ENCODE measurements at regions not wholly inside any gene's neighbourhood (a gene's known extent, or its start where the extent isn't known, plus 50 kb on each side); places are given as distances from the start of the nearest gene placed in this dataset.

- no peak overlapping the region for H2AFZ ChIP-seq
- no peaks in the 10 kb centered on the region for H4K20me1 ChIP-seq (ENCODE audit: insufficient read depth)
- H3K4me2 ChIP-seq, result no peak overlapping the region
- no peaks in the 10 kb centered on the region for H3K79me2 ChIP-seq (ENCODE audit: low read depth)
- intact Hi-C loops (cut with micrococcal nuclease; ENCODE audit: unreplicated experiment), result no loop called here
- POLR2A ChIA-PET (ENCODE audit: unreplicated experiment), result no interaction called here
- H3F3A ChIP-seq (ENCODE audit: insufficient read depth, low read depth), result no peaks in the 10 kb centered on the region
- H3K36me3 ChIP-seq (ENCODE audit: low read depth), result no peaks in the 10 kb centered on the region
- H3K9me3 ChIP-seq (ENCODE audit: insufficient read depth, low read depth), result no peaks in the 10 kb centered on the region
- H3K9me2 ChIP-seq (ENCODE audit: insufficient read depth), result no peaks in the 10 kb centered on the region
- H3K4me3 ChIP-seq, result no peak overlapping the region
- CTCF ChIA-PET, result no interaction called here
- H3K4me1 ChIP-seq (replicated peaks; ENCODE audit: insufficient read depth), result 0 out of 2 replicates have a peak, but pooled peaks cover 5% of the 10 kb centered on the region
- no peaks in the 10 kb centered on the region for H3K27me3 ChIP-seq (ENCODE audit: insufficient read depth, low read depth)
- TF ChIP-seq CTCF (conservative IDR thresholded peaks at IDR 0.05) (no peak), EZH2 (IDR thresholded peaks at IDR 0.05; ENCODE audit: low read depth) (no peak)
- BruUV-seq (replicated peaks), result no TSS peak
- no peak for DNase-seq
- no peak overlapping the region for H3K27ac ChIP-seq
Measured at GRCh38 chr2:128446874-128447537, 128.3 kb upstream of the HS6ST1 start.

- BruUV-seq (replicated peaks), result no TSS peak
- Histone ChIP-seq H3K36me3 (ENCODE audit: low read depth) (no peaks in the 10 kb centered on the region), H3K9me3 (ENCODE audit: insufficient read depth, low read depth) (no peaks in the 10 kb centered on the region), H3K79me2 (ENCODE audit: low read depth) (no peaks in the 10 kb centered on the region), H2AFZ (no peak overlapping the region), H3K27ac (no peak overlapping the region), H3K4me3 (no peak overlapping the region), H3K4me2 (no peak overlapping the region), H3K9me2 (ENCODE audit: insufficient read depth) (no peaks in the 10 kb centered on the region), H3K27me3 (ENCODE audit: insufficient read depth, low read depth) (no peaks in the 10 kb centered on the region), H3K4me1 (replicated peaks; ENCODE audit: insufficient read depth) (0 out of 2 replicates have a peak, but pooled peaks cover under 1% of the 10 kb centered on the region), H3F3A (ENCODE audit: insufficient read depth, low read depth) (no peaks in the 10 kb centered on the region), H4K20me1 (ENCODE audit: insufficient read depth) (no peaks in the 10 kb centered on the region)
- no peak for DNase-seq
- ChIA-PET CTCF (no interaction called here), POLR2A (ENCODE audit: unreplicated experiment) (no interaction called here)
- intact Hi-C loops (cut with micrococcal nuclease; ENCODE audit: unreplicated experiment), result no loop called here
- no peak for TF ChIP-seq EZH2 (IDR thresholded peaks at IDR 0.05; ENCODE audit: low read depth)
- TF ChIP-seq CTCF (conservative IDR thresholded peaks at IDR 0.05), result no peak
Measured at GRCh38 chr2:128447538-128447995, 128.9 kb upstream of the HS6ST1 start.

- no peaks in the 10 kb centered on the region for H4K20me1 ChIP-seq (ENCODE audit: insufficient read depth)
- H3K4me1 ChIP-seq (replicated peaks; ENCODE audit: insufficient read depth), result no peaks in the 10 kb centered on the region
- POLR2A ChIA-PET (ENCODE audit: unreplicated experiment), result no interaction called here
- H3K4me2 ChIP-seq, result no peak overlapping the region
- no peaks in the 10 kb centered on the region for H3K36me3 ChIP-seq (ENCODE audit: low read depth)
- DNase-seq, result no peak
- no peaks in the 10 kb centered on the region for H3K9me2 ChIP-seq (ENCODE audit: insufficient read depth)
- H3K27ac ChIP-seq, result no peak overlapping the region
- H3K79me2 ChIP-seq (ENCODE audit: low read depth), result no peaks in the 10 kb centered on the region
- H2AFZ ChIP-seq, result no peak overlapping the region
- TF ChIP-seq EZH2 (IDR thresholded peaks at IDR 0.05; ENCODE audit: low read depth) (no peak), CTCF (conservative IDR thresholded peaks at IDR 0.05) (no peak)
- H3K9me3 ChIP-seq (ENCODE audit: insufficient read depth, low read depth), result no peaks in the 10 kb centered on the region
- H3F3A ChIP-seq (ENCODE audit: insufficient read depth, low read depth), result no peaks in the 10 kb centered on the region
- H3K4me3 ChIP-seq, result no peak overlapping the region
- intact Hi-C loops (cut with micrococcal nuclease; ENCODE audit: unreplicated experiment), result no loop called here
- no TSS peak for BruUV-seq (replicated peaks)
- CTCF ChIA-PET, result no interaction called here
- H3K27me3 ChIP-seq (ENCODE audit: insufficient read depth, low read depth), result no peaks in the 10 kb centered on the region
Measured at GRCh38 chr2:128448331-128449225, 129.9 kb upstream of the HS6ST1 start.
